ENCODE measurements at regions not wholly inside any gene's neighbourhood (a gene's known extent, or its start where the extent isn't known, plus 50 kb on each side); places are given as distances from the start of the nearest gene placed in this dataset.

GRCh38 chr5:152337484-152337883, 67.6 kb downstream of the NMUR2 start:
- POLR2A ChIA-PET: no interaction called here
- CTCF ChIA-PET: interaction anchor here (2.3 kb wide), 1 partner anchor 11 kb away, joined by 7 read pairs; no protein-coding TSS in a partner anchor

GRCh38 chr5:152335461-152335860, 69.6 kb downstream of the NMUR2 start:
- Mint-ChIP-seq H3K9me3 (no peaks in the 10 kb centered on the region), H3K4me3 (no peak overlapping the region), H3K36me3 (ENCODE audit: low read depth) (no peaks in the 10 kb centered on the region), H3K4me1 (no peaks in the 10 kb centered on the region), H3K27ac (no peak overlapping the region), H3K27me3 (no peaks in the 10 kb centered on the region)
- DNase-seq: no peak
- ChIA-PET POLR2A (no interaction called here), CTCF (interaction anchor here (1.2 kb wide), 1 partner anchor 15 kb away, joined by 3 read pairs; no protein-coding TSS in a partner anchor)

More at GRCh38 chr5:152337484-152337883, 67.6 kb downstream of the NMUR2 start:
- H3K9me3 Mint-ChIP-seq: no peaks in the 10 kb centered on the region
- no peaks in the 10 kb centered on the region for H3K27me3 Mint-ChIP-seq
- H3K36me3 Mint-ChIP-seq (ENCODE audit: low read depth): no peaks in the 10 kb centered on the region
- no peaks in the 10 kb centered on the region for H3K4me1 Mint-ChIP-seq
- no peak overlapping the region for H3K27ac Mint-ChIP-seq
- H3K4me3 Mint-ChIP-seq: no peak overlapping the region
- DNase-seq: no peak

GRCh38 chr5:152332716-152333460, 72.2 kb downstream of the NMUR2 start:
- Mint-ChIP-seq H3K27me3 (no peaks in the 10 kb centered on the region), H3K27ac (no peak overlapping the region), H3K36me3 (ENCODE audit: low read depth) (no peaks in the 10 kb centered on the region), H3K4me1 (no peaks in the 10 kb centered on the region), H3K4me3 (no peak overlapping the region), H3K9me3 (no peaks in the 10 kb centered on the region)
- no peak for DNase-seq
- ChIA-PET CTCF (no interaction called here), POLR2A (no interaction called here)

GRCh38 chr5:152331718-152332117, 73.4 kb downstream of the NMUR2 start:
- H3K4me3 Mint-ChIP-seq: no peak overlapping the region
- ChIA-PET POLR2A (no interaction called here), CTCF (no interaction called here)
- no peaks in the 10 kb centered on the region for H3K4me1 Mint-ChIP-seq
- H3K9me3 Mint-ChIP-seq: no peaks in the 10 kb centered on the region
- no peaks in the 10 kb centered on the region for H3K36me3 Mint-ChIP-seq (ENCODE audit: low read depth)
- no peak overlapping the region for H3K27ac Mint-ChIP-seq
- DNase-seq: no peak
- H3K27me3 Mint-ChIP-seq: no peaks in the 10 kb centered on the region

- H3K27me3 Mint-ChIP-seq: no peaks in the 10 kb centered on the region
- POLR2A ChIA-PET: no interaction called here
Observed at GRCh38 chr5:152331006-152331405, 74.1 kb downstream of the NMUR2 start.

GRCh38 chr5:152329761-152330283, 75.3 kb downstream of the NMUR2 start:
- CTCF ChIA-PET: interaction anchor here (1.0 kb wide), 1 partner anchor 18 kb away, joined by 3 read pairs; no protein-coding TSS in a partner anchor

More at GRCh38 chr5:152331006-152331405, 74.1 kb downstream of the NMUR2 start:
- H3K9me3 Mint-ChIP-seq: no peaks in the 10 kb centered on the region
- no peak overlapping the region for H3K27ac Mint-ChIP-seq
- no peaks in the 10 kb centered on the region for H3K36me3 Mint-ChIP-seq (ENCODE audit: low read depth)
- H3K4me1 Mint-ChIP-seq: no peaks in the 10 kb centered on the region
- CTCF ChIA-PET: interaction anchor here (1.0 kb wide), 1 partner anchor 16 kb away, joined by 3 read pairs; no protein-coding TSS in a partner anchor
- no peak overlapping the region for H3K4me3 Mint-ChIP-seq
- no peak for DNase-seq

GRCh38 chr5:152329207-152329606, 75.9 kb downstream of the NMUR2 start:
- POLR2A ChIA-PET: no interaction called here
- Mint-ChIP-seq H3K4me1 (no peaks in the 10 kb centered on the region), H3K9me3 (no peaks in the 10 kb centered on the region)

More at GRCh38 chr5:152329761-152330283, 75.3 kb downstream of the NMUR2 start:
- H3K4me3 Mint-ChIP-seq: no peak overlapping the region
- no peak overlapping the region for H3K27ac Mint-ChIP-seq
- POLR2A ChIA-PET: no interaction called here
- no peaks in the 10 kb centered on the region for H3K9me3 Mint-ChIP-seq
- no peak for DNase-seq
- no peaks in the 10 kb centered on the region for H3K27me3 Mint-ChIP-seq
- no peaks in the 10 kb centered on the region for H3K36me3 Mint-ChIP-seq (ENCODE audit: low read depth)
- no peaks in the 10 kb centered on the region for H3K4me1 Mint-ChIP-seq

GRCh38 chr5:152315942-152316341, 89.1 kb downstream of the NMUR2 start:
- CTCF ChIA-PET: interaction anchor here (0.7 kb wide), 2 partner anchors 249 to 348 kb away, joined by 4 read pairs; no protein-coding TSS in a partner anchor
- Mint-ChIP-seq H3K27me3 (no peaks in the 10 kb centered on the region), H3K36me3 (ENCODE audit: low read depth) (no peaks in the 10 kb centered on the region), H3K4me3 (no peak overlapping the region), H3K9me3 (no peaks in the 10 kb centered on the region), H3K27ac (no peak overlapping the region), H3K4me1 (no peaks in the 10 kb centered on the region)
- DNase-seq: no peak
- POLR2A ChIA-PET: no interaction called here

More at GRCh38 chr5:152329207-152329606, 75.9 kb downstream of the NMUR2 start:
- DNase-seq: no peak
- CTCF ChIA-PET: no interaction called here
- H3K4me3 Mint-ChIP-seq: no peak overlapping the region
- no peaks in the 10 kb centered on the region for H3K27me3 Mint-ChIP-seq
- no peaks in the 10 kb centered on the region for H3K36me3 Mint-ChIP-seq (ENCODE audit: low read depth)
- H3K27ac Mint-ChIP-seq: no peak overlapping the region

- POLR2A ChIA-PET: no interaction called here
- H3K27me3 Mint-ChIP-seq: no peaks in the 10 kb centered on the region
- H3K4me3 Mint-ChIP-seq: no peak overlapping the region
- no peak for DNase-seq
- H3K36me3 Mint-ChIP-seq (ENCODE audit: low read depth): no peaks in the 10 kb centered on the region
- no peaks in the 10 kb centered on the region for H3K9me3 Mint-ChIP-seq
- H3K4me1 Mint-ChIP-seq: no peaks in the 10 kb centered on the region
- CTCF ChIA-PET: no interaction called here
- H3K27ac Mint-ChIP-seq: no peak overlapping the region
Observed at GRCh38 chr5:152314196-152314829, 90.8 kb downstream of the NMUR2 start.

- no peaks in the 10 kb centered on the region for H3K36me3 Mint-ChIP-seq (ENCODE audit: low read depth)
- H3K4me1 Mint-ChIP-seq: no peaks in the 10 kb centered on the region
- ChIA-PET CTCF (no interaction called here), POLR2A (no interaction called here)
- DNase-seq: no peak
- no peaks in the 10 kb centered on the region for H3K9me3 Mint-ChIP-seq
- no peak overlapping the region for H3K27ac Mint-ChIP-seq
- no peak overlapping the region for H3K4me3 Mint-ChIP-seq
- H3K27me3 Mint-ChIP-seq: no peaks in the 10 kb centered on the region
Observed at GRCh38 chr5:152309926-152310450, 95.1 kb downstream of the NMUR2 start.

- ChIA-PET POLR2A (no interaction called here), CTCF (no interaction called here)
- Mint-ChIP-seq H3K4me3 (no peak overlapping the region), H3K4me1 (no peaks in the 10 kb centered on the region), H3K9me3 (no peaks in the 10 kb centered on the region), H3K27ac (no peak overlapping the region), H3K36me3 (ENCODE audit: low read depth) (no peaks in the 10 kb centered on the region), H3K27me3 (no peaks in the 10 kb centered on the region)
- DNase-seq: no peak
Observed at GRCh38 chr5:152306386-152306785, 98.7 kb downstream of the NMUR2 start.

GRCh38 chr5:152305525-152305924, 99.6 kb downstream of the NMUR2 start:
- DNase-seq: no peak
- ChIA-PET CTCF (no interaction called here), POLR2A (no interaction called here)
- Mint-ChIP-seq H3K9me3 (no peaks in the 10 kb centered on the region), H3K4me1 (no peaks in the 10 kb centered on the region), H3K27me3 (no peaks in the 10 kb centered on the region), H3K36me3 (ENCODE audit: low read depth) (no peaks in the 10 kb centered on the region), H3K27ac (no peak overlapping the region), H3K4me3 (no peak overlapping the region)

- no peak for DNase-seq
- ChIA-PET CTCF (no interaction called here), POLR2A (no interaction called here)
- H3K9me3 Mint-ChIP-seq: no peaks in the 10 kb centered on the region
- H3K4me1 Mint-ChIP-seq: no peaks in the 10 kb centered on the region
- H3K27me3 Mint-ChIP-seq: no peaks in the 10 kb centered on the region
- H3K4me3 Mint-ChIP-seq: no peak overlapping the region
- H3K36me3 Mint-ChIP-seq (ENCODE audit: low read depth): no peaks in the 10 kb centered on the region
- H3K27ac Mint-ChIP-seq: no peak overlapping the region
Observed at GRCh38 chr5:152303841-152304240, 101.2 kb downstream of the NMUR2 start.

Measured in activated CD4-positive, alpha-beta T cell treated with anti-CD3 and anti-CD28 coated beads, Interleukin-2, amount 10 ng/mL, durations not matched to agents 7 days and 5 days (primary cell).